B cell (primary cell): ENCODE measurements at regions not wholly inside any gene's neighbourhood (a gene's known extent, or its start where the extent isn't known, plus 50 kb on each side); places are given as distances from the start of the nearest gene placed in this dataset.

Experiments
- ATAC-seq: fragments of 200-7000 bp; cut with Tn5 transposase; one replicate; pipeline ENCODE4 v1.10.0; 2021; ENCODE audit warnings: low read depth, mild to moderate bottlenecking, moderate number of reproducible peaks, moderate library complexity
- CTCF ChIA-PET: fragments of 350-600 bp; sonication (Branson Sonifier 250); formaldehyde crosslinking; loops from one replicate; lab custom pipeline; 2021; ENCODE audit warnings: antibody characterized with exemption, inconsistent platforms; lab: Charles Lee
- POLR2A ChIA-PET: fragments of 350-600 bp; sonication (Branson Sonifier 250); formaldehyde crosslinking; loops from one replicate; lab custom pipeline; 2021; ENCODE audit warnings: antibody characterized with exemption; lab: Charles Lee
- DNase-seq: peaks from one replicate; pipeline ENCODE4 v3.0.0; 2013
- H2AFZ ChIP-seq: 2 replicates; pipeline ENCODE4 v1.6.1; 2012; ENCODE audit warnings: mild to moderate bottlenecking, low read depth, low read length; ENCODE audit not compliant: insufficient read depth, poor library complexity, severe bottlenecking
- H3K27ac ChIP-seq, 2 donors: 1 replicate in 1 of 2; 2 replicates in 1 of 2; pipeline ENCODE4 v1.5.1; 2012 to 2013; ENCODE audit warnings: low read length in 2 of 2, mild to moderate bottlenecking in 2 of 2, moderate library complexity in 1 of 2
- H3K27me3 ChIP-seq, 4 experiments: fragments of 200-600 bp in 1 of 4; sonication (generic) in 1 of 4; replicated peaks in 1 of 4; 1 replicate in 2 of 4; 2 replicates in 2 of 4; pipeline versions ENCODE4 v1.6.1 to v1.7.0; 2013 to 2016; ENCODE audit warnings: low read length in 3 of 4, mild to moderate bottlenecking in 2 of 4, mixed read lengths in 1 of 4, moderate library complexity in 1 of 4; ENCODE audit not compliant: insufficient read depth in 4 of 4, control insufficient read depth in 3 of 4; ENCODE audit errors: control extremely low read depth in 1 of 4
- H3K36me3 ChIP-seq, 2 experiments: replicated peaks in 1 of 2; 1 replicate in 1 of 2; 2 replicates in 1 of 2; pipeline versions ENCODE4 v1.6.1 to v1.7.1; 2013; ENCODE audit warnings: low read length in 1 of 2; ENCODE audit not compliant: insufficient read depth in 2 of 2, control insufficient read depth in 1 of 2; ENCODE audit errors: control extremely low read depth in 1 of 2, extremely low read depth in 1 of 2
- H3K4me1 ChIP-seq, 2 donors: fragments of 200-600 bp in 1 of 2; sonication (generic) in 1 of 2; 1 replicate in 1 of 2; 2 replicates in 1 of 2; pipeline versions ENCODE4 v1.5.1 to v1.6.1; 2013 to 2017; ENCODE audit warnings: low read length in 2 of 2; ENCODE audit not compliant: control insufficient read depth in 2 of 2, insufficient read depth in 2 of 2
- H3K4me2 ChIP-seq: replicated peaks from 2 replicates; pipeline ENCODE3; 2012; ENCODE audit warnings: mild to moderate bottlenecking, low read depth, low read length; ENCODE audit not compliant: poor library complexity, severe bottlenecking
- H3K4me3 ChIP-seq, 5 experiments: fragments of 200-600 bp in 1 of 5; sonication (generic) in 1 of 5; 1 replicate in 3 of 5; 2 replicates in 2 of 5; pipeline versions ENCODE4 v1.5.1 to v1.7.0; 2011 to 2016; ENCODE audit warnings: low read length in 4 of 5, mild to moderate bottlenecking in 4 of 5, low read depth in 2 of 5, control low read depth in 1 of 5, moderate library complexity in 1 of 5; ENCODE audit not compliant: insufficient read depth in 1 of 5; ENCODE audit errors: control extremely low read depth in 1 of 5, extremely low read depth in 1 of 5
- H3K79me2 ChIP-seq: fragments of 200-600 bp; sonication (generic); one replicate; pipeline ENCODE4 v1.6.0; 2016; ENCODE audit warnings: low read length; ENCODE audit not compliant: control insufficient read depth, insufficient read depth
- H3K9ac ChIP-seq: fragments of 200-600 bp; sonication (generic); 2 replicates; pipeline ENCODE4 v1.6.1; 2017; ENCODE audit warnings: mild to moderate bottlenecking, low read length, moderate library complexity
- H3K9me3 ChIP-seq, 3 donors: one replicate each; pipeline versions ENCODE4 v1.6.1 to v1.7.1; 2013; ENCODE audit warnings: low read length in 2 of 3; ENCODE audit not compliant: control insufficient read depth in 2 of 3, insufficient read depth in 1 of 3; ENCODE audit errors: control extremely low read depth in 1 of 3
- H4K20me1 ChIP-seq: 2 replicates; pipeline ENCODE4 v1.6.0; 2012; ENCODE audit warnings: mild to moderate bottlenecking, low read length; ENCODE audit not compliant: insufficient read depth, control insufficient read depth, poor library complexity, severe bottlenecking
- H3K27ac Mint-ChIP-seq: one replicate; pipeline ENCODE4 v1.8.0; 2021; ENCODE audit warnings: mixed read lengths
- H3K27me3 Mint-ChIP-seq: one replicate; pipeline ENCODE4 v1.8.0; 2021; ENCODE audit warnings: mixed read lengths
- H3K4me1 Mint-ChIP-seq: one replicate; pipeline ENCODE4 v1.8.0; 2021; ENCODE audit warnings: mixed read lengths
- H3K4me3 Mint-ChIP-seq: one replicate; pipeline ENCODE4 v1.8.0; 2021; ENCODE audit warnings: mixed read lengths
- H3K9me3 Mint-ChIP-seq: one replicate; pipeline ENCODE4 v1.8.0; 2022; ENCODE audit warnings: mixed read lengths; ENCODE audit not compliant: insufficient read depth
- CTCF ChIP-seq: fragments of 200-600 bp; IDR thresholded peaks from one replicate; pipeline ENCODE4 v1.8.0; 2022; ENCODE audit warnings: antibody characterized with exemption, mild to moderate bottlenecking
- EZH2 ChIP-seq: IDR thresholded peaks from 2 replicates; pipeline ENCODE4 v1.6.1; 2012; ENCODE audit warnings: borderline replicate concordance, low read depth, mild to moderate bottlenecking, moderate library complexity, low read length; ENCODE audit not compliant: insufficient read depth, poor library complexity, severe bottlenecking
- WGBS: methylation state at CpG from one replicate; pipeline ENCODE4 v1.1.5; 2013; ENCODE audit warnings: missing lambda C conversion rate; ENCODE audit not compliant: insufficient coverage; 5-methylcytosine and 5-hydroxymethylcytosine counted together
- intact Hi-C: fragments of 100-400 bp; cut with micrococcal nuclease; formaldehyde crosslinking; loops from one replicate; pipeline ENCODE4 v1.10.0; 2022

GRCh38 chr12:113744802-113745395 is 221.2 kb downstream of the RBM19 start:
- Histone ChIP-seq H3K79me2 (no peaks in the 10 kb centered on the region), H3K36me3 (no peaks in the 10 kb centered on the region), H4K20me1 (no peaks in the 10 kb centered on the region), H3K4me2 (no peak overlapping the region), H3K27ac (no peak overlapping the region), H3K27me3 (peaks cover 0 to 12% (median 0%) of the 10 kb centered on the region in 4 experiments), H3K4me3 (no peak overlapping the region), H3K9ac (no peak overlapping the region), H2AFZ (no peak overlapping the region), H3K9me3 (no peaks in the 10 kb centered on the region), H3K4me1 (no peaks in the 10 kb centered on the region)
- ATAC-seq (no peak), DNase-seq (no peak)
- intact Hi-C loops, result no loop called here
- CTCF ChIA-PET, result no interaction called here
- H3K4me1 Mint-ChIP-seq, result no peaks in the 10 kb centered on the region
- no peak overlapping the region for H3K27ac Mint-ChIP-seq
- H3K9me3 Mint-ChIP-seq, result no peaks in the 10 kb centered on the region
- no peak for TF ChIP-seq EZH2
- no peak for TF ChIP-seq CTCF
- peaks cover 52% of the 10 kb centered on the region for H3K27me3 Mint-ChIP-seq
- H3K4me3 Mint-ChIP-seq, result no peak overlapping the region
- 88% methylated on average over 3 of the region's 8 CpGs for WGBS
- POLR2A ChIA-PET, result no interaction called here

- Mint-ChIP-seq H3K4me3 (no peak overlapping the region), H3K9me3 (no peaks in the 10 kb centered on the region), H3K4me1 (no peaks in the 10 kb centered on the region), H3K27ac (no peak overlapping the region), H3K27me3 (peaks cover 50% of the 10 kb centered on the region)
- Histone ChIP-seq H3K4me1 (no peaks in the 10 kb centered on the region), H3K36me3 (no peaks in the 10 kb centered on the region), H3K79me2 (no peaks in the 10 kb centered on the region), H3K4me3 (no peak overlapping the region), H3K4me2 (no peak overlapping the region), H3K27me3 (peaks cover 0 to 5% (median 0%) of the 10 kb centered on the region in 4 experiments), H3K9ac (no peak overlapping the region), H3K9me3 (no peaks in the 10 kb centered on the region), H4K20me1 (no peaks in the 10 kb centered on the region), H2AFZ (no peak overlapping the region), H3K27ac (no peak overlapping the region)
- ChIA-PET POLR2A (no interaction called here), CTCF (no interaction called here)
- ATAC-seq, result no peak
- no peak for DNase-seq
- WGBS, result 98% methylated on average over 7 of the region's 8 CpGs
- TF ChIP-seq CTCF, result no peak
- TF ChIP-seq EZH2, result no peak
- intact Hi-C loops, result no loop called here
Measured at GRCh38 chr12:113742801-113743200, 223.3 kb downstream of the RBM19 start.
